NOMO-1 treated with dmso at 0.1 percent for 144 hours (cell line): ENCODE measurements at regions not wholly inside any gene's neighbourhood (a gene's known extent, or its start where the extent isn't known, plus 50 kb on each side); places are given as distances from the start of the nearest gene placed in this dataset.
A peak's percentile ranks its signal among the peaks of the same experiment; 100 is the strongest.
"Not testable (repeated sequence)": the region's sequence is repeated elsewhere in the genome, so short reads cannot be mapped to it uniquely, and the experiment has no call there.

Experiments used
- DNase-seq: peaks from one replicate; lab custom pipeline; 2025; ENCODE audit not compliant: unreplicated experiment; lab: John Stamatoyannopoulos, UW

- no peak for DNase-seq
Measured at GRCh38 chr5:18395126-18396110, 761.2 kb downstream of the TAF11L14 start.

GRCh38 chr5:18397371-18397770, 763.1 kb downstream of the TAF11L14 start:
- no peak for DNase-seq

DNA sequence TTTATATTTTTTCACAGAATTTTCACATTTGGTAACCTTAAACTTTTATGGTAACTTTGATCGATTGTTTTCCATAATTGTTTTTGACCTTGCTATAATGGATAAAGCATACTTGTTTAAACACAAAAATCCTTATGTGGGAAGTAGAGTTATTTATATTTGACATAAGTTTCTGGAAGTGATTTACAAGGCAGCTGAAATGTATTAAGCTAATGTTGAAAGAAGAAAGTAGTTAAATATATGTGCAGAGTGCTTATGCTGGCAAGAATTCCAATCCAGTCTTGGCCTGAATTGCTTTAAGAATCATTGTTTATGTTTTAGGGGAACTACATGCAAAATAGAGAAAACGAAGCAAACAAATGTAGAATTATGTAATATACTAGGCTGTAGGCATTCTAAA, 763.6 kb downstream of the TAF11L14 start:
- DNase-seq, result no peak

DNA sequence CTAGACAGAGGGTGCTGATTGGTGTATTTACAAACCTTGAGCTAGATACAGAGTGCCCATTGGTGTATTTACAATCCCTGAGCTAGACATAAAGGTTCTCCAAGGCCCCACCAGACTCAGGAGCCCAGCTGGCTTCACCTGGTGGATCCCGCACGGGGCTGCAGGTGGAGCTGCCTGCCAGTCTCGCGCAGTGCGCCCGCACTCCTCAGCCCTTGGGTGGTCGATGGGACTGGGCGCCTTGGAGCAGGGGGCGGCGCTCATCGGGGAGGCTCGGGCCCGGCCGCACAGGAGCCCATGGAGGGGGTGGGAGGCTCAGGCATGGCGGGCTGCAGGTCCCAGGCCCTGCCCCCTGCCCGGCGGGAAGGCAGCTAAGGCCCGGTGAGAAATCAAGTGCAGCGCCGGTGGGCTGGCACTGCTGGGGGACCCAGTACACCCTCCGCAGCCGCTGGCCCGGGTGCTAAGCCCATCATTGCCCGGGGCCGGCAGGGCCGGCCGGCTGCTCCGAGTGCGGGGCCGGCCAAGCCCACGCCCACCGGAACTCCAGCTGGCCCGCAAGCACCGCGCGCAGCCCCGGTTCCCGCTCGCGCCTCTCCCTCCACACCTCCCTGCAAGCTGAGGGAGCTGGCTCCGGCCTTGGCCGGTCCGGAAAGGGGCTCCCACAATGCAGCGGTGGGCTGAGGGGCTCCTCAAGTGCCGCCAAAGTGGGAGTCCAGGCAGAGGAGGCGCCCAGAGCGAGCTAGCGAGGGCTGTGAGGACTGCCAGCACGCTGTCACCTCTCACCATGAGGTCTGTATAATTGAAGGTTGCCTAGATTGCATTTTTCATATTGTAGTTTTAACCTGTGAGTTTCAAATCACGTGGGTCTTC, 765.4 kb downstream of the TAF11L14 start:
- not testable (repeated sequence) for DNase-seq

GRCh38 chr5:18403141-18403540, 768.9 kb downstream of the TAF11L14 start:
- no peak for DNase-seq

GRCh38 chr5:18403941-18404438, 769.7 kb downstream of the TAF11L14 start:
- DNase-seq, result no peak

DNA sequence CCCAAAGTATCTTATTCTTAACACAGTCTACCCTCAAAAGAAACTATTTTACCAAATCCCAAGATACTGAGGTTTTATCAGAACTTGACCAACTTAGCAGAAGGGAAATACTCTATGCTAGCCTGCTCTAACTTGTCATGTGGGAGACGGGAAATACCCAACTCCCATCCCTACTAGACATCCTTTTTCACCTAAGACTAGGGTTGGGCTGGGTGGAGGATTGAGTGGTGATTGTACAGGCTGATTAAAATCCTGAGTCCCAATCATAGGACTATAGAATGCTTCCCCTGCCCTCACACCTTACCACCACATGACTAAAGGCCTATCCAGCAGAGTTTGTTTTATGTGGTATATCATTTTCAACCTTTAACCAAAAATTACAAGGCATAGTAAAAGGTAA, 786.5 kb downstream of the TAF11L14 start:
- DNase-seq, result no peak

DNA sequence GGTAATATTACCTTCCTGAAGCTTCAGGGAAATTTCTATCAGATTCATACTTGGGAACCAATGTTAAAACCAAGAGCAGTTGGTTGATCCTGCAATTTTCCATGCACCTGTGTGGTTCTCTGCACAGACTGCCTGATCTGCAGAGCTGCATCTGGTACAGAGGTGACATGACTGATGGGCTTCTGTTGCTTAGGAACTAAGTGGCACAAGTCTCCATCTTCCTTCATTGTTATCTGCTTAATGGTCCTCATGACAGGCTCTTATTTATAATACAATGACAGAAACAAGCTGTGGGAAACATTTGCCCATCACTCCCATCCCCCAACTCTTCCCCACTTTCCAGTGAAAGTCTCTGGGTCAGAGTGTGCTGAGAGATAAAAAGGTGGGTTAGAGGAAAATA, 799.1 kb downstream of the TAF11L14 start:
- DNase-seq, result no peak

DNA sequence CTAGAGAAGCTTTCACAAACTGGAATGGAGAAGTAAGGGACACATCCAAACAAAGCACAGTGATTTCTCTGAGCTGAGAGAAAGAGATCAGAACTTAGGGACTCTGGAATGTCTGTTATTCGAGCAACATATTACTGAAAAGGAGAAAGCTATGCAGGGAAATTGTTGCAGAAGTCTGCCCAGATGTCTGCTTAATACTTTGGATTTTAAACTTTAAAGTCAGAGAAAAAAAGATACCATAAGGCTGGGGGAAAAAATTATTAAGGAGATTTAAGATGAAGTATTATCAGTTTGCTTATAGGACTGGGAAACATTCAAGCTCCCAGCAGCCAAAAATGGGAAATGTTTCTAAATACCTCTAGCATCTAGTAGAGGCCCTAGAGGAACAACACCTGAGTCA, 803.9 kb downstream of the TAF11L14 start:
- DNase-seq, result no peak

DNA sequence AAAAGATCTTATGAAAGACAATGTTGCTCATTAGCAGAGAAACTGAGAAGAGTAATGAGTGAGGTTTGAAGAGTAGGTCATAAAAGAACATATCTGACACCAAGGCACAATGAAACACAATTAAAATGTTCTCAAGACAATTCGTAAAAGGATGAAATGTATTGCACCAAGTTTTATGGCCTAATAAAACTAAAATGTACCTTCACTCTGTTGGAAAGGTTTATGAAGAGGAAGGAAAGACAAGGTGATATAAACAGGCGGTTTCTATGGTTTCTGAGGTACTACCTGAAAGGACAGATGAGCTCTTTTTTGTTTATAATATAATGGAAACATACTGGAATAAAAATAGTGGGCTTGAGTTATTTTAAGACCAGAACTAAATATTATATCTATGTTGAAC, 821.3 kb downstream of the TAF11L14 start:
- no peak for DNase-seq

GRCh38 chr5:18457255-18457654, 823.0 kb downstream of the TAF11L14 start:
- no peak for DNase-seq

DNA sequence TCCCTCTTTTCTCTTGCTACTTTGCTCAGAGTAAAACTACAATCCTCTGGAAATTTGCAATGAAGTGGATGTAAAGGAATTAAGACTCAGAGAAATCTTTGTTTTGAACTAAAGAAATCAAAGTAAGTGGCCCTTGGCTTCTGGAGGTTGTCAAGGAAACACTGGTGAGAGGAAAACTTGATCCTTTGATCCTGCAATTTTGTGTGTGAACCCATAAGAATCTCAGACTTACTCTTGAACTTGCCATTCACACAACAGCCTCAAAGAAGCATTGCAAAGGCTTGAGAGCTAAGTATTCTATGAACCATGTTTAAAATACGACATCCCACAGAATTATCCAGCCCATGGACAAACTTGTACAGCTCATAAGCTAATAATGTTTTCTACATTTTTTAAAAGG, 827.5 kb downstream of the TAF11L14 start:
- no peak for DNase-seq

DNA sequence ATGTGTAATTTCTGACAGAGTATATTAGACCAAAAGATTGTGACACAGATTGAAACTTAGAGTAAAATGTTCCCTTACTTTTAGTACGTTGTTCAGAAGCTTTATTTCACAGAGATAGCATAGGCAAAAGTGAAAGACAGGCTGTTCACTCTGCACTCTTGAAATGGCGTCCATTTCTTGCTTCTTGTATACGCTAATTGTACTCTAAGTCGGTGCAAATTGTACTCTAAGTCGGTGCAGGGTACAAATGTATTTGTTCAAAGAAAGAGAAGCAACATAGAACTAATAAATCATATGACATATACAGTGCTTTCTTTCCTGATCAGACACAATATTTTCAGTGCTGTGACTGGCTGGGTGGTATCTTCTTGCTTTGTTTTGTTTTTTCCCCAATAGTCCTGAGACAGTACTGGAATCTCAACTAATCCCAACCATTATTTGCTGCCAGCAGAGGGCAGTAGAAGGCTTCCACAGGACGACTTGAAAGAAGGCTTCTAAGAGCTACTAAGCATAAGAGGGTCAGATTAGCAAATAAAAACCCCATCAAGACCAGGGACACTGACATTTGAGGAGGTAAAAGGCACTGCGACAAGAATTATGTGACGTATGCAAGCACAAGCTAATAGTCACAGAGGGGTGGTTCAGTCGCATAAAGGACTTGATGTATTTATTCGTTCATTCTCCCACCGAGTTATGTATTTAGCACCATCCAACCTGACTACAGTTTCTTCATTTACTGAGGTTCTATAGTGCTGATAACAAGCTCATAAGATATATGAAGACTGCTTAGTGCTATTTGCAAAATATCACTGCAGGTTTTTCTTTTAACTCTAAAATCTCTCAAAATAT, 831.8 kb downstream of the TAF11L14 start:
- DNase-seq, result peak; percentile 49

- DNase-seq, result no peak
Measured at GRCh38 chr5:18466731-18467130, 832.5 kb downstream of the TAF11L14 start.

- DNase-seq, result not testable (repeated sequence)
Measured at GRCh38 chr5:18471791-18472190, 837.5 kb downstream of the TAF11L14 start.

- DNase-seq, result no peak
Measured at GRCh38 chr5:18483451-18483850, 849.2 kb downstream of the TAF11L14 start.

DNA sequence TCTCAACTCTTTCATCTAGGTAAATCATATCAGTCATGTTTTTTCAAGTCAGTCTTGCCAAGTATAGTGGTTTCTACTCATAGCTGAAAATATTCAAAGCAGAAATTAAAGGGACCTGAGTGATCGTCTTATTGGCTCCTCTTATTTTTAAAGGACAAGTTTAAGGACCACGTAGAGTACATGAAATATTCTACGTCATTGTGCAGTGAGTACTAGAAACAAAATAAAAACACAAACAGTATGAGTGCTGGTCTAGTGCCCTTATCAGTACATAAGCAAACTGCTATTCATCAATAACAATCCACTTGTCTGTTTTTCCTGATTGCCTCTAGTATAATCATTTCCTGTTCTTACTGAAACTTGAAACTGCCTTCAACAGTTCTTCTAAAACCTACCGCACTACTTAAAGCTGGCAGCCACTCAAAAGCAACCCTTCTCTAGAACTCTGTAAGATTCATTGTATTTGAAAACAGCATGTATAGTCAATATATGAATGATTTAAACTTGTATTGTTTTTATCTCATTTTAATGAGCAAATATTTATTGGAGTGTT, 853.7 kb downstream of the TAF11L14 start:
- DNase-seq, result no peak

GRCh38 chr5:18489703-18490102, 855.4 kb downstream of the TAF11L14 start:
- no peak for DNase-seq

GRCh38 chr5:18491349-18491748, 857.1 kb downstream of the TAF11L14 start:
- no peak for DNase-seq

GRCh38 chr5:18495157-18495556, 860.9 kb downstream of the TAF11L14 start:
- no peak for DNase-seq
